PC-3 (cell line): ENCODE measurements at regions not wholly inside any gene's neighbourhood (a gene's known extent, or its start where the extent isn't known, plus 50 kb on each side); places are given as distances from the start of the nearest gene placed in this dataset.

Experiments
- CTCF ChIP-seq: fragments of 300-600 bp; sonication (generic); conservative IDR thresholded peaks from 2 replicates; pipeline ENCODE4 v1.5.1; 2017; ENCODE audit warnings: antibody characterized with exemption, low read depth, mild to moderate bottlenecking, low read length
- EZH2 ChIP-seq: fragments of 300-600 bp; sonication (generic); IDR thresholded peaks from one replicate; pipeline ENCODE4 v1.6.1; 2017; ENCODE audit warnings: antibody characterized with exemption, mild to moderate bottlenecking, low read length; ENCODE audit not compliant: unreplicated experiment

- TF ChIP-seq CTCF (no peak), EZH2 (no peak)
Measured at GRCh38 chr16:86949630-86950029, 367.6 kb downstream of the C16orf95 start.
